ENCODE measurements at regions not wholly inside any gene's neighbourhood (a gene's known extent, or its start where the extent isn't known, plus 50 kb on each side); places are given as distances from the start of the nearest gene placed in this dataset.

- TF ChIP-seq POLR2AphosphoS5 (IDR thresholded peaks at IDR 0.05; ENCODE audit: low read depth, low read length) (no peak), CTCF (IDR thresholded peaks at IDR 0.05) (no peak), EZH2phosphoT487 (IDR thresholded peaks at IDR 0.05; ENCODE audit: borderline replicate concordance, low read depth) (no peak), EP300 (IDR thresholded peaks at IDR 0.05; ENCODE audit: borderline replicate concordance in 1 of 2, low read depth in 1 of 2, low read length in 1 of 2) (no peak), RFX5 (IDR thresholded peaks at IDR 0.05; ENCODE audit: low read length) (no peak), JUND (IDR thresholded peaks at IDR 0.05) (no peak), RAD21 (IDR thresholded peaks at IDR 0.05; ENCODE audit: low read length) (no peak), TAF1 (IDR thresholded peaks at IDR 0.05; ENCODE audit: borderline replicate concordance, low read depth, low read length) (no peak)
These were observed 379.2 kb upstream of the IRX1 start for GRCh38 chr5:3216386-3216785.
